Neural crest cell (in vitro differentiated cells): ENCODE measurements at regions not wholly inside any gene's neighbourhood (a gene's known extent, or its start where the extent isn't known, plus 50 kb on each side); places are given as distances from the start of the nearest gene placed in this dataset.

Experiments used
- DNase-seq: peaks from one replicate; pipeline ENCODE4 v3.0.0; 2021; ENCODE audit warnings: low read depth, mixed read lengths, low spot score
- H3K27ac Mint-ChIP-seq: one replicate; pipeline ENCODE4 v1.8.0; 2021; ENCODE audit warnings: mild to moderate bottlenecking, mixed read lengths; ENCODE audit not compliant: unreplicated experiment
- H3K27me3 Mint-ChIP-seq: 2 replicates; pipeline ENCODE4 v1.8.0; 2021; ENCODE audit warnings: low read depth, mild to moderate bottlenecking, mixed read lengths
- H3K36me3 Mint-ChIP-seq: 2 replicates; pipeline ENCODE4 v1.8.0; 2021; ENCODE audit warnings: low read depth, mild to moderate bottlenecking, mixed read lengths
- H3K4me1 Mint-ChIP-seq: 2 replicates; pipeline ENCODE4 v1.8.0; 2021; ENCODE audit warnings: mixed read lengths
- H3K4me3 Mint-ChIP-seq: one replicate; pipeline ENCODE4 v1.8.0; 2021; ENCODE audit warnings: mild to moderate bottlenecking, mixed read lengths
- H3K9me3 Mint-ChIP-seq: 2 replicates; pipeline ENCODE4 v1.8.0; 2021; ENCODE audit warnings: mixed read lengths
- CTCF ChIP-seq: fragments of 200-600 bp; sonication (generic); conservative IDR thresholded peaks from 2 replicates; pipeline ENCODE4 v1.5.0; 2021; ENCODE audit warnings: antibody characterized with exemption, mild to moderate bottlenecking

DNA sequence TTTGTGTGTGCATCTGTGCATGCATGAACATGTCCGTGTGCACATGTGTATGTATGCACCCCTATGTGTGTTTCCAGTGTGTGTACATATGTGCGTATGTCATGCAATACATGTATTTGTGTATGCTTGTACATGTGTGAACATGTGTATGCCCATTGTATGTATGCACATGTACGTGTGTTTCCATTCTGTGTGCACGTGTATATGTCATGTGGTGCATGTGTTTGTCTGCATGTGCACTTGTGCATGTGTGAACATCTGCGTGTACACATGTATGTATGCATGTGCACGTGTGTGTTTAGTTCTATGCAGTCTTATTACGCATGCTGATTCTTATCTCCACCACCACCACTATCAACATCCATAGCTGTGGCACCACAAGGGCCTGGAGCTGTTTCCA is 403.5 kb upstream of the IRX4 start:
- DNase-seq: no peak
- Mint-ChIP-seq H3K27ac (no peak overlapping the region), H3K4me3 (no peak overlapping the region), H3K36me3 (no peaks in the 10 kb centered on the region), H3K27me3 (no peaks in the 10 kb centered on the region), H3K4me1 (peaks cover 4% of the 10 kb centered on the region), H3K9me3 (no peaks in the 10 kb centered on the region)
- no peak for TF ChIP-seq CTCF

- H3K4me1 Mint-ChIP-seq: peaks cover 11% of the 10 kb centered on the region
- TF ChIP-seq CTCF: no peak
- no peaks in the 10 kb centered on the region for H3K9me3 Mint-ChIP-seq
- H3K27me3 Mint-ChIP-seq: no peaks in the 10 kb centered on the region
- H3K4me3 Mint-ChIP-seq: no peak overlapping the region
- no peaks in the 10 kb centered on the region for H3K36me3 Mint-ChIP-seq
- no peak overlapping the region for H3K27ac Mint-ChIP-seq
- DNase-seq: no peak
Observed at GRCh38 chr5:2284678-2285077, 402.0 kb upstream of the IRX4 start.

DNA sequence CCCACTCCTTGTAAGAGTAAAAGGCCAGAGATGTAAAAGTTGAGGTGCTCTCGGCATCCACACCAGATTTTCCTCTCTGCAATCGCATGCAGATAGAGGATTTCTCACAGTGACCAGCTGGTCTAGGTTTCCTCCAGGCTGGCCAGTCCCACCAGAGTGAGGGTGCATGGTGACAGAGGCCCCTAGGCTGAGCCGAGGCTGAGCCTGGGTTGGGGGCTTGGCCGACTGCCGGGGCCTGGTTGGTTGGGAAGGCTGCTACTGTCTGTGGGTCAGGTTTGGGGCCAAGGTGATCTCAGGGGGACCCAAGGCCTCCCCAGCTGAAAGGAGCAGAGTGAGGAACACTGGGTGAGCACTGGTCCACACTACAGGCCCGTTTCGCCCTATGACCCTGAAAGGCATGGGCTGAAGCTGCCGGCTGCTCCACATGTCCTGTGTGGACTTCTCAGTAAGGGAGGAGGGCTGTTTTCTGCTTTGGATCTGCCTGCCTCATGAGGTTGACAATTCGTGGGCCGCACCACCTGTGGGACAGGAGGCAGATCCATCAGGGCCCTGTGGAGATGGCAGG is 400.8 kb upstream of the IRX4 start:
- no peak for DNase-seq
- no peak overlapping the region for H3K27ac Mint-ChIP-seq
- no peak overlapping the region for H3K4me3 Mint-ChIP-seq
- H3K9me3 Mint-ChIP-seq: no peaks in the 10 kb centered on the region
- peaks cover 7% of the 10 kb centered on the region for H3K27me3 Mint-ChIP-seq
- H3K4me1 Mint-ChIP-seq: peaks cover 22% of the 10 kb centered on the region
- H3K36me3 Mint-ChIP-seq: no peaks in the 10 kb centered on the region
- no peak for TF ChIP-seq CTCF

- H3K4me1 Mint-ChIP-seq: peaks cover 29% of the 10 kb centered on the region
- DNase-seq: no peak
- no peak overlapping the region for H3K4me3 Mint-ChIP-seq
- H3K9me3 Mint-ChIP-seq: no peaks in the 10 kb centered on the region
- no peaks in the 10 kb centered on the region for H3K36me3 Mint-ChIP-seq
- H3K27me3 Mint-ChIP-seq: peaks cover 12% of the 10 kb centered on the region
- TF ChIP-seq CTCF: no peak
- no peak overlapping the region for H3K27ac Mint-ChIP-seq
Observed at GRCh38 chr5:2282893-2283292, 400.2 kb upstream of the IRX4 start.

DNA sequence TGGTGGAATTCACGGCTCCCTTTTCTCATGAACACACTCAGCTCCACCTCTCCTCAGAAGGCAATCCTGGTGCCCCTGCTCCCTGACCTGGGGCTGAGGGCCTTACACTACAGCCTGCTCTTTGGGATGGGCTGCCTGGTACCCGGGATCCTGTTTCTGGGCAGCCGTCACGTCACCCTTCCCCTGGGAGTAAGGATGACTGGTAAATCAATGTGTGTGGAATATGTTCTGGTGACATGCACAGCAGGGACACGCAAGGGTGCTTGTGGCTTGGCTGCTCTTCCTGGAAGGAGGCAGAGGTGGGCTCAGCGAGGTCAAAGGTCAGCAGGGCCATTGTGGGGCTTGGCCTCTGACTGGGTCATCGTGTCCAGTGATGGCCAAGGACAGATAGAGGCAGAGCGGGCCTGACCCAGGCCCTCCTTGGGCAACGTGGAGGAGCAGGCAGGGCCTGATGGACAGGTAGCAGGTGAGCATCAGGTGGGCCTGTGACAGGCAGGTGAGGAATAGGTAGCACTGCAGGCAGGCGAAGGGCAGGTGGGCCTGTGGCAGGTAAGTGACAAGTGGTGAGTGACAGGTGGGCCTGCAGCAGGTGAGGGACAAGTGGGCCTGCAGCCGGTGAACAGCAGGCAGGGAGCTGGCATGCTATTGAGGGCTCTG is 399.4 kb upstream of the IRX4 start:
- Mint-ChIP-seq H3K27ac (no peak overlapping the region), H3K4me1 (peaks cover 32% of the 10 kb centered on the region), H3K36me3 (no peaks in the 10 kb centered on the region), H3K4me3 (no peak overlapping the region), H3K27me3 (peaks cover 15% of the 10 kb centered on the region), H3K9me3 (no peaks in the 10 kb centered on the region)
- no peak for TF ChIP-seq CTCF
- no peak for DNase-seq
